HG03060 (cell line): ENCODE measurements at regions not wholly inside any gene's neighbourhood (a gene's known extent, or its start where the extent isn't known, plus 50 kb on each side); places are given as distances from the start of the nearest gene placed in this dataset.
A peak's percentile ranks its signal among the peaks of the same experiment; 100 is the strongest.
"Not testable (repeated sequence)": the region's sequence is repeated elsewhere in the genome, so short reads cannot be mapped to it uniquely, and the experiment has no call there.

ENCODE experiments used
- ATAC-seq: cut with Tn5 transposase; IDR thresholded peaks from one replicate; pipeline ENCODE4 v1.9.1; 2021; ENCODE audit warnings: low read depth, moderate number of reproducible peaks; ENCODE audit not compliant: unreplicated experiment

DNA sequence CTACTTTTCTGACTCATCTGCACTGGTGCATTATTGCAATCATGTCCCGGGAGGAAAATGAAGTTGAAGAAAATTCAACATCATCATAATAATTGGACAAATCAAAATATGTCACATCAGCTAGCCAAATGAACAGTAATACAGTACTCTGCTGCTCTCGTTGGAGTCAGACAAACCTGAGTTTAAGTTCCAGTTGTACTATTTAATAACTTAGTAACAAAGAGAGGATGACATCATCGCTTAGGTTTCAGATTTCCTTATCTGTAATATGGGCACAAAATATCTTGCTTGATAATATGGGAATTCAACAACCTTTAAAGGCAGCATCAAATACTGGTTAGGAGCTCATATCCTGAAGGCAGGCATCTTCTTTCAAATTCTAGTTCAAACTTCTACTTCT, 1248.9 kb upstream of the ACO1 start:
- no peak for ATAC-seq

DNA sequence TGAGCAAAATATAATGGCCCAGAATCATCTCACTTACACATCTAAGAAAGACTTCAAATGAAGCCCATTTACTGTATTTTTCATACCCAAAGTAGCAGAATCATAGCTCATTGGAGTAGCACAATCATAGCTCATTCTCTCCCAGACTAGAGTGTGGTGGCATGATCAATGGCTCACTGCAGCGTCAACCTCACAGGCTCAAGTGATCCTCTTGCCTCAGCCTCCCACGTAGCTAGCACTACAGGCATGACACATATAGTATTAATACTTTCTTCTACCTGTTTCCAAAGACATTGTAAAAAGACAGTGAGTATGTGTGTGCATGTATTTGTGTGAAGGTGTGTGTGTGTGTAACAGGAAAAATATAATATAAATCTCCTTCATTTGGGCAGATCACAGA, 1247.9 kb upstream of the ACO1 start:
- no peak for ATAC-seq

DNA sequence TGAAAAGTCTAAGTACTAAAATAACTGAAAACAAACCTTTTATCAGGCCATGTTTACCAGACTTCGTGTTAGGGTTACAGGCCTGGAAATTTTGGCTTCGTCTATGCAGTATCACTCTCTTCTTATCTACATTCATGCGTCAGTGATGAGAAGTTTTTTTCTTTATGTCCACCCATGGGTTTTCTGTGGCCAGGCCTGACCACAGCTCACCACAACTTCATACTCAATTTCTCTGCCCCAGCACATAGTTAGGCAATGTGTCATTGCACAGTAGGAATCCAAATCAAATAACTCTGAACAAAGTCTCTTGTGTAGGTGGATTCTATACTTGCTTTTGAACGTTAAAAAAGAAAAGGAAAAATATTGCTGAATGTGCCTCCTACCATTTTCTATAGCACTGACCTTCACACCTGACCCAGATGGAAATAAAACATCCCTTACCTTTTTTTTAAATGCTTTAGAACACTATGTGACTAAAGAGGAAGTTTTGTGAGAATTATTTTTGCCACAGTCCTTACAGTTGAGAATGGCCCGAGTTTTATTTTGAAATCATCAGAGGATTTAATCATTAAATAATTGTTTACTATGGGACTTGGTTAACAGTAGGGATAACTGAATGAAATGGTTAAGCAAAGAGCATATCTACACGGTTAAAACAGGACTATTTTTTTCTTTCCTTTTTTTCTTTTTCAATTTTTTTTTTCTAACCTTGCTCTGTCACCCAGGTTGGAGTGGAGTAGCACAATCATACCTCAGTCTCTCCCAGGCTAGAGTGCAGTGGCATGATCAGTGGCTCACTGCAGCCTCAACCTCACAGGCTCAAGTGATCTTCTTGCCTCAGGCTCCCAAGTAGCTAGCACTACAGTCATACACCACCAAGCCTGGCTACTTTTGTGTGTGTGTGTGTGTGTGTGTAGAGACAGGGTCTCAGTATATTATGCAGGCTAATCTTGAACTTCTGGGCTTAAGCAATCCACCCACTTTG, 1247.0 kb upstream of the ACO1 start:
- ATAC-seq, result no peak

DNA sequence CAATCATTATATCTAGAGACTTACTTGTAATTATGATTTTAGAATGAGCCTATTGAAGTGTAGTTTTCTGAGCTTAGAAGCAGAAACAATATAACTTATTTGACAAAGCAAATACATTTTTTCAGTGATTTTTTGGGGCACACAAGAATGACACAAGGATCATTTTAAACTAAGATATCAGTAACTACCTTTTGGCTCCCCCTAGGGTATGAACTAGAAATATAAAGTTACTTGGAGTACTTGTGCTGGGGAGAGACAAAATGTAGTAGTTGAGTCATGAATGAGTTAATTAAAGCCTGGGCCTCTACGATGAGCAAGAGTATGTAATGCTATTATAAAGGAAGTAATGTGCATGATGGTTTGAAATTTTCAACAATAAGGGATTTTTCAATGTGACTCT, 1244.1 kb upstream of the ACO1 start:
- ATAC-seq, result no peak

DNA sequence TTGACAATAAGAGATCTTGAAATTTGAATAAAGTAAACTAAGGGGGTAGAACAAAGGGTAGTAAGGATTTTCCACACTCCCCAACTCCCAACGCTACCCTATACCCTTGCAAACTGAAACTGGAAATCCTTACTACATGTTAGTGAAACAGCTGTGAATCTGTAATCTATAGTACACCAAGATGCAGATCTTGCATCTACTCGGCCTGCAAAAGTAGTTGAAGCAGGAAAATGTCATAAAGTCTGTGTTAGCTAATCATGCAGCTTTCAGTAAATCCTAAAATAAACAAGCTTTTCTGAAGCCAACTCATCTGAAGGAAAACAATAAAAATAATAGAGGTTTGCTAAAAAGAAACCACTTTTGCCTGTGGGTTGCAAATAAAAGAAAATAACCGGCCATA, 1242.0 kb upstream of the ACO1 start:
- no peak for ATAC-seq

DNA sequence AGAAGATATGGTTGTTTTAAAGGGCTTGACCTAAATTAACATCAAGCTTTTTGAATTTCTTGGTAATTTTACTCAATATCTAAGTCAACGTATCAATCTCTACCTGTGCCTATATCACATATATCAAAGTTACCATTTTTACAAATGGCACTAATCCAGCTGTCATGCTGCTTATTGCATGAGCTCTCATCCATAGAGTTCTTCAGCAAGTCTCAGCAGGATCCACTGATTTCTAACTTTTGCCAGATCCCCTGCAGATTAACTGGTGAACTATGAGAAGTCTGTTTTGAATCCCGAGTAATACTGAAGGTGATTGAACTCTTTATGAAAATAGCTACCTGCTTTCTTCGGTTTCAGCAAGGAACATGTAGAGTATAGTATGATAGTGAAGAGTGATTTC, 1239.8 kb upstream of the ACO1 start:
- ATAC-seq, result no peak

GRCh38 chr9:31146485-31147166, 1237.8 kb upstream of the ACO1 start:
- ATAC-seq, result peak; percentile 96

- peak; percentile 84 for ATAC-seq
Observed at GRCh38 chr9:31153250-31153840, 1231.1 kb upstream of the ACO1 start.

- ATAC-seq, result no peak
Observed at GRCh38 chr9:31166516-31166915, 1217.9 kb upstream of the ACO1 start.

GRCh38 chr9:31168161-31168560, 1216.3 kb upstream of the ACO1 start:
- no peak for ATAC-seq

- ATAC-seq, result no peak
Observed at GRCh38 chr9:31174681-31175080, 1209.8 kb upstream of the ACO1 start.

DNA sequence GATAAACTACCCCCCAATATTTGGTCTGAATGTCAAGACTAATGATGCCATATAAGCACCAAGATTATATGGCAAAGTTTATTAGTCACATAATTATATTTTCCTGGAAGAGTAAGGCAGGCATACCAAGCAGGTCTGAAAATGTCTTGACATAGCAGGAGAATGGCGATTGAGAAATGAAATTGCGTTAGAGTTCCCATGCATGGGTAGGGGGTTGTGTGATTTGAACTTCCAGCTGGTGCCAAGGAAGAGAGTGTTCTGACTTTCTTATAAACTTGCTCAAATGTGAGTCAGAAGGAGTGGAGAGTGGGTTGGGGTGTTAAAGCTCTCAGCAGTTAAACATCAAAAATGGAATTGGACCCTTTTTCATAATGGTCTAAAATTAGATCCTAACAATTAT, 1200.6 kb upstream of the ACO1 start:
- no peak for ATAC-seq

GRCh38 chr9:31185831-31186230, 1198.6 kb upstream of the ACO1 start:
- no peak for ATAC-seq

GRCh38 chr9:31188496-31188895, 1195.9 kb upstream of the ACO1 start:
- no peak for ATAC-seq

- peak; percentile 97 for ATAC-seq
Observed at GRCh38 chr9:31210978-31211570, 1173.4 kb upstream of the ACO1 start.

- ATAC-seq, result not testable (repeated sequence)
Observed at GRCh38 chr9:31229976-31230375, 1154.5 kb upstream of the ACO1 start.

DNA sequence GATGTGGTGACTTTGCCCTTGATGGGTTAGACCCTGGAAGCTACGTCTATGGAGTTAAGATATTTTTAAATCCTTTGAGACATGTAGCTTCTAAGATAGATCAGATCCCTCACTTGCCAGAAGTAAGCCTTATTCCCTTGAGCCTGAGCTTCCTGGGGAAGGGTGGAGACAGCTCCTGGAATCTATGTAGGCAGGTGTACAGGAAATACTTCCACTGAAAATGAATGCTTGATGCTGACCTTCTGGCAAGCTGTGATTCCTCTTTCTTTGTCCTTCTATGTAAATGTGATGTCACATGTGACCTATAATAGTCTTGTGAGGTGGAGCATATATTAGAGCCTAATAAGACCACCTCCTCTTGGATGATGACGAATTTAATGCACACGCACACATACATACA, 1152.0 kb upstream of the ACO1 start:
- no peak for ATAC-seq

GRCh38 chr9:31236344-31236743, 1148.1 kb upstream of the ACO1 start:
- ATAC-seq, result no peak

DNA sequence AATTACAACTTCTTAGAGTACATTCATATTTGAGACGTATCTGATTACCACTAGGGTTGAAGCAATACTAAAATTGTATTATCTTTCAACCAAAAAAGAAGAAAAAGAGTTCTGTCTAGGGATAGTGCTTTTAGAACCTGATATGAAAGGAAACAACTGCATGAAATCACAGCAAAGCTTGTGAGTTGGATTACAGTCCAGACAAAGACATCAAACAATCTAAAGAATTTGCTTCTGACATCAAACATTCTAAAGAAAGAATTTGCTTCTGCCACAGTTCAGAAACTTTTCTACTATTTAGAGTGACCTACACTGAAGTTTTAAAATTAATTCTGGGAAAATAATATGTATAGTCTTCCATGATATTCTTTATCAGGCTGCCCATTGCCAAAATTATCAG, 1141.1 kb upstream of the ACO1 start:
- no peak for ATAC-seq

GRCh38 chr9:31248156-31248555, 1136.3 kb upstream of the ACO1 start:
- no peak for ATAC-seq

DNA sequence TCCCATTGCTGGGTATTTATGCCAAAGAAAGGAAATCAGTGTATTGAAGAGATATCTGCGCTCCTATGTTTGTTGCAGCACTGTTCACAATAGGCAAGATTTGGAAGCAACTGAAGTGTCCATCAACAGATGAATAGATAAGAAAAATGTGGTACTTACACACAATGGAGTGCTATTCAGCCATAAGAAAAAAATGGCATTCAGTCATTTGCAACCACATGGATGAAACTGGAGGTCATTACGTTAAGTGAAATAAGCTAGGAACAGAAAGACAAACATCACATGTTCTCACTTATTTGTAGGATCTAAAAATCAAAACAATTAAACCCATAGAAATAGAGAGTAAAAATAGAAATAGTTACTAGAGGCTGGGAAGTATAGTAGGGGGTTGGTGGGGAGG, 1133.1 kb upstream of the ACO1 start:
- ATAC-seq, result no peak
